UCSD-AML1 (cell line): ENCODE measurements at regions not wholly inside any gene's neighbourhood (a gene's known extent, or its start where the extent isn't known, plus 50 kb on each side); places are given as distances from the start of the nearest gene placed in this dataset.
A peak's percentile ranks its signal among the peaks of the same experiment; 100 is the strongest.

ENCODE experiments used
- DNase-seq: peaks from one replicate; lab custom pipeline; 2025; ENCODE audit not compliant: unreplicated experiment; lab: John Stamatoyannopoulos, UW

DNA sequence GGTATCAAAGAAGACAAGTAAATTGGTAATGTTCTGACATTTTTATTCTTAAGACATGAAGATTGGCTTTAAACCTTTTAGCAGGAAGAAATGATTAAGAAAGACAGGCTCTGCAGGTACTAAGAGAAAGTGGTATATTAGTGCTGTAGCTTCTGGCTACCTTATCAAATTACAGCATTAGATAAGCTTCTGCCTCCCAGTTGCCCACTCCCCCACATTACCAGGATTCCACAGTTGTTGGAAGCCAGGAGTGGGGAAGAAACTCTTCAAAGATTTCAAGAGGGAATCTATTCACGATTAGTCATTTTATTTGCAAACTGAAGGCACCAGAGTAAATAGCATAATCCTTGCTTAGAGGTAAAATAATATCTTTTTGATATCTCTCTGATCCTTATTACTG, 274.9 kb downstream of the LMO4 start:
- no peak for DNase-seq

GRCh38 chr1:87612956-87613355, 284.3 kb downstream of the LMO4 start:
- DNase-seq = no peak

DNA sequence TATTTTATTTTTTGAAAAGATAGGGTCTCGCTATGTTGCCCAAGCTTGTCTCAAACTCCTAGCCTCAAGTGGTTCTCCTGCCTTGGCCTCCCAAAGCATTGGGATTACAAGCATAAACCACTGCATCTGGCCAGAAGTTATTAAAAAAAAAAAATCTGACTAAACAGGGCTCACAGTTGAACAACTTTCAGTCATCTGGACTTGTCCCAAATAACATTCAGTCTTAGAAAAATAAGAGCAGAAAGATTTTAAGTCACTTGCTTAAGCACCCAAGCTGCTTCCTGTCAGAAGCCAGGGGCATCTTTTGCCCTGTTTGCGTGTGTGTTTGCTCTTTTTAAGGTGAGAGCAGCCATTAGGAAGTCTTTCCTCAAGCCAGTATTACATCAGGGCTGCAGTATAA, 286.8 kb downstream of the LMO4 start:
- no peak for DNase-seq

- DNase-seq = no peak
Measured at GRCh38 chr1:87615901-87616300, 287.2 kb downstream of the LMO4 start.

DNA sequence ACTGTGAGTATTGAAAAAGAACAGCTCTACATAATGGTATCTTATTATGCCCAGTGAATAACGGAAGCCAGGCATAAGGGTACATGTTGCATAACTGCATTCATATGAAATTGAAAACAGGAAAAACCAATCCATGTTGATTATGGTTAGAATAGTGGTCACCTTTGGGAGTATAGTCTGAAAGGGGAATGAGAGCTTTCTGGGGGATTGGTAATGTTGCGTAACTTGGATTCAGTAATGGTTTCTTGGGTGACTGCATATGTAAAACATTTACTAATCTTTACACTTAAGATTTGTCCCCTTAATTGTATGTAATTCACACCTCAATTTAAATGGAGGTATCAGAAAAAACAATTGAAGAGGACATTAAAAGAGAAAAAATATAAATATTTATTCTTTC, 292.1 kb downstream of the LMO4 start:
- DNase-seq = no peak

DNA sequence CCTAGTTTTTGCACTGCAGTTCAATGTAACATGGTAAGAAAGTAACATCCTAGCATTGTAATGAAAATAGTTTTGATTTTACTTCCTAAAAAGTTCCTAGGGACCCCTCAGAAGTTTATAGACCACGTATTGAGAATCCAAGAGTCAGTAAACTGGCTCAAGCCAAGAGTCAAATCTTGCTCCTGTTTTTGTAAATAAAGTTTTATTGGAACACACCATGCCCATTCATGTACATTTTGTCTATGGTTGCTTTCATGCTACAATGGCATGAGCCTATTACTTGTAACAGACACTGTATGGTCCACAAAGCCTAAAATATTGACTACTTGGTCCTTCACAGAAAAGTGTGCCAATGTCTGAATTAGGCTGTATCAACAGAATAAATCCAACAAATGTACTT, 301.0 kb downstream of the LMO4 start:
- no peak for DNase-seq

GRCh38 chr1:87632232-87632631, 303.6 kb downstream of the LMO4 start:
- DNase-seq = no peak

DNA sequence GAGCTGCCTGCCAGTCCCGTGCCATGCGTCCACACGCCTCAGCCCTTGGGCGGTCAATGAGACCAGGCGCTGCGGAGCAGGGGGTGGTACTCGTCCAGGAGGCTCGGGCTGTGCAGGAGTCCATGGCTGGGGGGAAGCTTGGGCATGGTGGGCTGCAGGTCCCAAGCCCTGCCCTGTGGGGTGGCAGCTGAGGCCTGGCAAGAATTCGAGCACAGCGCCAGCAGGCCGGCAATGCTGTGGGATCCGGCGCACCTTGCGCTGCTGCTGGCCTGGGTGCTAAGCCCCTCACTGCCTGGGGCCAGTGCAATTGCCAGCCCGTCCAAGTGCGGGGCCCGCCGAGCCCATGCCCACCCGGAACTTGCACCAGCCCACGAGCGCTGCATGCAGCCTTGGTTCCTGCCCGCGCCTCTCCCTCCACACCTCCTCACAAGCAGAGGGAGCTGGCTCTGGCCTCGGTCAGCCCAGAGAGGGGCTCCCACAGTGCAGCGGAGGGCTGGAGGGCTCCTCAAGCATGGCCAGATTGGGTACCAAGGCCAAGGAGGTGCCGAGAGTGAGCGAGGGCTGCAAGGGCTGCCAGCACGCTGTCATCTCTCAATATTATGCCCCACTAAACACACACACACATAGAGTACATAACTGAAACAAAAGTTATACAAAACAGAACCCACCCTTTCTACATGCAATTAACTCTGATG, 307.7 kb downstream of the LMO4 start:
- DNase-seq = no peak

- peak; percentile 13 for DNase-seq
Measured at GRCh38 chr1:87638636-87639035, 310.0 kb downstream of the LMO4 start.

GRCh38 chr1:87641996-87642395, 313.3 kb downstream of the LMO4 start:
- no peak for DNase-seq

DNA sequence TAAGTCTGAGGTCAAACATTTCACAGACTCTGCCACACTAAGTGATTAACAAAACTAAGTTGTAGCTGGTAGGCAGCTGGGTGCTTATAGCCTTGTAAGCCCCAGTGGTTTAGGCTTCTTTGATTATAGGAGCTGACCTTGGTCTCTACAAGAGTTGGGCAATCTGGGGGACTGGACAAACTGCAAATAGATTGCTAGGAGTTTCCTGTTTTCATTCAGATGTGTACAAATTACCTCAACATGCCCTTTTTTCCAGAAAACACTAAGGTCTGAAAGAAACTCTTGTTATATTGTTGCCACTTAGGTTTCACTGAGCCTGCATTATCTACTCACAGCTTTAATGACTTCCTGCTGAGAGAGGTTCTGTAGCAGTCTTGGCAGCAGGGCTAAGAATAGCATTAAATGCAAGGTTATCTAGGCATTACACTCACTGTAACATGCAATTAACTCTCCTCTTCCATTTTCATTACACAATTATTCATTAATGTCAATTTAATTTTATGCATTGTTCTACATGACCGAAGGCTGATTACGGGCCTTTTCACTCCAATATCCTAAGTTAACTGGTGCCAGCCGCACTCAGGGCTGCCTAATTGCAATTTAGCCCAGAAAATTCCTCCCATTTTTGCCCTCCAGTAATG, 314.0 kb downstream of the LMO4 start:
- DNase-seq = no peak

DNA sequence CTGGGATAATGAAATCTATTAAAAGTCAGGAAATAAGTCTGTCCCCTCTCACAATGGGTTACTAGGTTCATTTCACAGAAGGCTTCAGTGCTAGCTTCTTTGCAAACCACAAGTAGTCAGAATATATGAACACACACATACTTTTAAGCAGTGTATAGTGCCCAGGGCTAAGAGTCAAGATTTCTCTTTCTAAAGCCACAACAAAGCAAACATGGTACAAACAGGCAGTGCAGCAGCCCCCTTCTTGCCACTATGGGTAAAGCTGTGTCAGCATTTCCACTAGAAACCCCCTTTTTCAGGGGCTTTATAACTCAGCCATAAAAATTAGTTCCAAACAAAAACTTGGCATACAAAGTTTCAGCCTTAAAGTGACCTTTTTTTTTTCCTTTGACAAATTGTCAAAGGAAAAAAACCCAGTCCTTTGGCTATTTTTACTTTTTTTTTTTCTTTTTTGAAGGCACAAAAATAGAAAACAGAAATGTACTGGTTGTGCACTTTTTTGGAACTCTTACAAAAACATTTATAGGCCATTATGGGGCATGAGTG, 315.4 kb downstream of the LMO4 start:
- DNase-seq = no peak

- no peak for DNase-seq
Measured at GRCh38 chr1:87644579-87645190, 316.0 kb downstream of the LMO4 start.

GRCh38 chr1:87647430-87648177, 318.9 kb downstream of the LMO4 start:
- no peak for DNase-seq

DNA sequence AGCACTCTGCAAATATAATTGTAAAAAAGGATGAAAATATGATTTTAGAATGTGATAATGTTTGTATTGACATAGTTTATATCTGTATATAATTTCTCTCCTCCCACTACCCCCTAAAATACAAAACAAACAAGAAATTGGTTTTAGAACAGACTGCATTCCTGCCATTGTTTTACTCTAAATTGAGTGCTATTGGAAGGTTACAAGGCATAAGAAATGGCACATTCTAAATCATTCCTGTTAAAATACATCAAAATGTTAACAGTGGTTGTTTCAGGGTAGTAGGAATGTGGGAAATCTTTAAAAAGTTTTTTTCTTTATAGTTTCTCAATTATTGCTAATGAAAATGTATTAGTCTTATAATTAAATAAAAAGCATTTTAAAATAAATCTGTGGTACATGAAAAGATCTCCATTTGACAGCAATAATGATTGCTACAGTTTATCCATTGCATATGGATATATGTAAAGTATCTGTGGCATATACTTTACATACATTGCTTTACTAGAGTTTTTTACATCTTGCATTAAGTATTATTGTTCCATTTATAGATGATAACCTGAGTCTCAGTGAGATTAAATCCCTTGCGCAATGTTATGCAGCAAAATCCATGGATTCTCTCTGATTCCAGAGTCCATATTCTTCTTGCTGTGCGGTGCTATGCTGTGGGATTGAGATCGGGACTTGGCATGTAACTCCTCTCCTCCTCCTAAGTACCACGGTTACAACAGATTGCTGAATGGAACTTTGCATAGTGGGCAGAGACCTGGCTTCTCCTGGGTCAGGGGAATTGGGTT, 319.8 kb downstream of the LMO4 start:
- no peak for DNase-seq

DNA sequence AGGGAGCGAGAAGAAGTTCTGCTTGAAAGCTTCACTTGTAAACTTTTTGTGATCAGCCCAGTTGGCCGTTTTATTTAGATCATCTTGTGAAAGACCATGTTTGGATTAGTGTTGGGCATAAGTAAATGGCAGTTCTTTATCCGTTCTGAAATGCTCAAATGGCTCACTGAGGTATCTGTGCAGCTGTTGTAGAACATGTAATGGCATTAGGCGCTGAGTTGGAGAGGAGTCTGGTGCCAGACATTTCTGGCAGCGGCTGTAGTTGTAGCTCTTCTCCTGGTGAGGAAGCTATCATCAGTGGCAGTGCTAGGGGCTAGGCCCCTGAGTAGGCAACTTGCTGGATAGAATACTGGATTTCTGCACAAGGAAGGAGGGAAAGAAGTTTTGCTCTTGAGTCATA, 321.6 kb downstream of the LMO4 start:
- no peak for DNase-seq

DNA sequence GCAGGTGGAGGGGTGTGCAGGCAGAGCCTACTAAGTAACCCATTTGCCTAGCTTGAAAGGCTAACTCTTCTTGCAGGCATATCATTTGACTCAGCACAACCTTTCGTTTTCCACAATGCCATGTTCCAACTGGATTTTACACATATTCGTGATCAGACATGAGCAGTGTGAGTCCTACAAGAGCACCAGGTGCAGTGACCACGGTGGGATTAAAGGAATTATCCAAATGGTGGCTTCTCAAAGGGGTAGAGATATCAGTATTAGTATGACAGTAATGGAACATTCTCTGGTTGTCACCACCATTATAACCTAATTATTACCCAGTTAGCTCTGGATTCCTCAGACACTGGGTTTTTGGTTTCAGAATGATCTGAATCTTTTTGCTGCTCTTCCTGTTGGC, 323.5 kb downstream of the LMO4 start:
- no peak for DNase-seq

GRCh38 chr1:87665151-87665550, 336.5 kb downstream of the LMO4 start:
- DNase-seq = no peak

- no peak for DNase-seq
Measured at GRCh38 chr1:87666681-87667080, 338.0 kb downstream of the LMO4 start.

DNA sequence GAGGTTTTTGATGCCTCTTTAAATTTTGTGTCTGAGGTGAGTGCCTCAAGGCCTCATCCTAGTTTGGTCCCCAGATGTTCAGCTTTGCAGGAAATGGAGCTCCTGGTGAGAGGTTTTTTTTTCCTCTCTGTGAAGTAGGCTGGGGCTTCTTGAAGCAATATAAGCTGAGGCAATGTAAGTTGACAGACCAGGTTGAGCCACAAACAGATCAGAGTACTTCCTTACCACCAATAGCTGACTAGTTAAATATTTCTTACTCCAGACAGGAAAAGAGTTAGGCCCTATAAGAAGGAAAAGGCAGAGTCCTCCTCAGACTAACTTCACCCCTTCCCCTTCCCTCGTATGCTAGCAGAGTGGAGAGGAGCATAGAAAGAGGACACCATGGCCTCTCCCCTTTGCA, 341.0 kb downstream of the LMO4 start:
- DNase-seq = no peak

DNA sequence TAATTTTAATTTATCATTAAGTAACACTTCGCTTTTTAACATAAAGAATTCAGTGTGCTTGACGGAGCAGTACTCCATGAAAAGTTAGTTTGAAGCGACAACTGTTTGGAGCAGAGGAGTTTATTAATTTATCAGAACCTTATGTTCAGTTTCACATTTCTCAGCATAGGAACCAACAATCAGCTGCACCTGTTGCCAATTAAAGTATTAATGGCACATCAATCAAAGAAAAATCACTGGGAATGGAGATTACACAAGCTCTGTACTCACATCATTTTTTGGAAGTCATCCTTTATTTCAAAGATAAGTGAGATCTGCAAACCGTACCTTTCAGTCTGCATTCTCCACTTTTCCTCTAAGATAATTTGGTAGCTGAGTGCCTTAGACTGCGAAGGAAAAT, 344.6 kb downstream of the LMO4 start:
- no peak for DNase-seq
